ENCODE measurements at regions not wholly inside any gene's neighbourhood (a gene's known extent, or its start where the extent isn't known, plus 50 kb on each side); places are given as distances from the start of the nearest gene placed in this dataset.

DNA sequence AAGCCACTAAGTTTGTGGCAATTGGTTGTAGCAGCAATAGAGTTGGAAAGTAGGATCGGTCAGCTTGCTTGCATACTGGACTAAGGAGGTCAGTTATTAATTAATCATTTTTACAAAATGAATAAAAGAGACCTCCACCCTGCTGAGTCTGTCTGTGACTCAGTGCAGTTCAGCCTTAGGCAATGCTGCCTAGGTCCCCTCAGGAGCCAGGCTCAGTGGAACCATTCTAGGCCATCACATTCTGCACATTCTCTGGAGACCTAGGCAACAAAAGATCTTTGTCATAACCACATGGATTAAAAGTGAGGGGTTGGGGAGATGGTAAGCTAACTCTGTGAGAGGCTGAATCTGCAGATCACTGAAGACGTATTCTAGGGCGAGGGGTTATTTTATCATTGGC is 178.7 kb upstream of the CADM1 start:
- Histone ChIP-seq H3K4me1 (no peaks in the 10 kb centered on the region), H3K27ac (no peak overlapping the region)
- no peak for ATAC-seq

DNA sequence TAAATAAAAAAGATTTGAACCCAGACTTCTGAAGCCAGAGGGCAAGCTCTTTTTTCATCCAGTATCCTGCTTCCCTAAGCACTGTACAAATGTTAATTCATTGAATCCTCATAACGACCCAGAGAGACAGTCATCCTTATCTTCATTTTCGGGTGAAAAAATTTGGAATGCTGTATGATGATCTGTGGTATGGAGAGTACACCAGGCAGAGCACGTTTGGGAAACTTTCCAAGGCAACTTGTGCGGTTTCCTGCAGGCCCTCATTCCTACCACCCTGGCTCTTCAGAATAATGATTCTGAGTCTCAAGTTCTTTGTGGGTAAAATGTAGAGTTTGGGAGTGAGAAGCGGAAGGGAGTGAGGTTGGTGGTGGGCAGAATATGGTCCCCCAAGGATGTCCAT is 177.9 kb upstream of the CADM1 start:
- Histone ChIP-seq H3K9me3 (no peaks in the 10 kb centered on the region), H3K4me3 (no peak overlapping the region), H3K36me3 (no peaks in the 10 kb centered on the region), H3K27ac (no peak overlapping the region), H3K4me1 (no peaks in the 10 kb centered on the region), H3K27me3 (peaks cover 0 to 5% of the 10 kb centered on the region in 2 donors)
- ATAC-seq: no peak
- intact Hi-C loops (cut with DNase I): no loop called here
- no peak for TF ChIP-seq CTCF (IDR thresholded peaks at IDR 0.05)
- no peak for DNase-seq

More for the DNA sequence above, 178.7 kb upstream of the CADM1 start:
- Histone ChIP-seq H3K9me3 (no peaks in the 10 kb centered on the region), H3K4me3 (no peak overlapping the region), H3K27me3 (peaks cover 2 to 13% of the 10 kb centered on the region in 2 donors), H3K36me3 (no peaks in the 10 kb centered on the region)
- DNase-seq: no peak
- no peak for TF ChIP-seq CTCF (IDR thresholded peaks at IDR 0.05)
- intact Hi-C loops (cut with DNase I): no loop called here

- intact Hi-C loops (cut with DNase I): no loop called here
- no peaks in the 10 kb centered on the region for H3K9me3 ChIP-seq
- H3K4me1 ChIP-seq: no peaks in the 10 kb centered on the region
- no peak for TF ChIP-seq CTCF (IDR thresholded peaks at IDR 0.05)
- no peak overlapping the region for H3K4me3 ChIP-seq
- ATAC-seq: no peak
- H3K27ac ChIP-seq: no peak overlapping the region
- no peak for DNase-seq
- H3K27me3 ChIP-seq: no peaks in the 10 kb centered on the region
- no peaks in the 10 kb centered on the region for H3K36me3 ChIP-seq
These were observed 175.7 kb upstream of the CADM1 start for GRCh38 chr11:115679945-115680344.

DNA sequence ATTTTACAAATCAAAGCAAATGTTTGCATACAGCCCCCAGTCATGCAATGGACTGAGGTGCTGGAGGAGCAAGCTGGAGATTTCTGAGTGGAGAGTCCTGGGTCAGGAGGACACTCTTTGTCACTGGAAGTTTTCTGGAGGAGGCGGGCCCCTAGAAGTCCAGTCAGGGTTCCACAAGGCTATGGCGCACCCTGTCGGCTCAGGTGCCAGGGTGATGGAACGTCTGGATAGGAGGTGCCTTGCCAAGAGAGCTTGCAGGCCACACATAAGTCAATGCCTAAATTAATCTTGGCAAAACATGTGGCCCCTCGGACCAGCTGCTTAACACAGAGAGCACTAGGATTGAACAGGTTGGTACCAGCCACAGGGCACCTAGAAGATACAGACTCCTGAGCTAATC is 174.7 kb upstream of the CADM1 start:
- Histone ChIP-seq H3K36me3 (no peaks in the 10 kb centered on the region), H3K9me3 (no peaks in the 10 kb centered on the region), H3K27me3 (no peaks in the 10 kb centered on the region), H3K4me1 (no peaks in the 10 kb centered on the region), H3K27ac (no peak overlapping the region), H3K4me3 (no peak overlapping the region)
- TF ChIP-seq CTCF (IDR thresholded peaks at IDR 0.05): no peak
- no peak for ATAC-seq
- no peak for DNase-seq
- intact Hi-C loops (cut with DNase I): no loop called here

DNA sequence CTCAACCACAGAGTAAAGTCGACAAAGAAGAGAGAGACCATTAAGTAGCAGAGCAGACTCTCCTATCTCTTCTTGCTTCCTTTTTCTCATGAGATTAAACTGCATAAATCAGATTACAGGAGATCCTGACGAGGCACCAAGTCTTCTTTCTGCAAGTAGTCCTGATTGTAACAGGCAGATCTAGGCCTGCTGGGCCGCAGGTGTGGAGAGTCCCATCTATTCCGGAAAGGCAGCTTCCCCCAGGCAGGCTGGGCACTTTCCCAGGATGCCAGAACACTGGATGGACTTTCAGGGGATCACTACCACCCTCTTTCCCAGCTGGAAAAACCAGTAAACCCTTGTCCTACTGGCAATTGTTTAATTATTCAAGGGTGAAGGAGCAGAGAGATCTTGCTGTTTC is 173.0 kb upstream of the CADM1 start:
- peaks cover 0 to 11% of the 10 kb centered on the region in 2 donors for H3K4me1 ChIP-seq
- intact Hi-C loops (cut with DNase I): no loop called here
- H3K36me3 ChIP-seq: no peaks in the 10 kb centered on the region
- H3K27ac ChIP-seq: no peak overlapping the region
- H3K4me3 ChIP-seq: no peak overlapping the region
- ATAC-seq (no peak), DNase-seq (no peak)
- H3K9me3 ChIP-seq: no peaks in the 10 kb centered on the region
- no peaks in the 10 kb centered on the region for H3K27me3 ChIP-seq
- no peak for TF ChIP-seq CTCF (IDR thresholded peaks at IDR 0.05)
